ENCODE measurements at regions not wholly inside any gene's neighbourhood (a gene's known extent, or its start where the extent isn't known, plus 50 kb on each side); places are given as distances from the start of the nearest gene placed in this dataset.
"Not testable (repeated sequence)": the region's sequence is repeated elsewhere in the genome, so short reads cannot be mapped to it uniquely, and the experiment has no call there.

- no peak overlapping the region for H3K4me3 ChIP-seq (ENCODE audit: low read length)
- no peak for DNase-seq (ENCODE audit: low read depth)
- no peak for TF ChIP-seq CTCF (IDR thresholded peaks at IDR 0.05; ENCODE audit: insufficient read depth, low read depth, low read length, missing control alignments)
These were observed 2712.2 kb upstream of the PCDH20 start for GRCh38 chr13:64127856-64128255.

- no peak for TF ChIP-seq CTCF (IDR thresholded peaks at IDR 0.05; ENCODE audit: insufficient read depth, low read depth, low read length, missing control alignments)
These were observed 2711.5 kb upstream of the PCDH20 start for GRCh38 chr13:64127192-64127591.

GRCh38 chr13:64121023-64121709 lies 2705.5 kb upstream of the PCDH20 start:
- DNase-seq (ENCODE audit: low read depth); H3K4me3 ChIP-seq (ENCODE audit: low read length): not testable (repeated sequence)

More at GRCh38 chr13:64127192-64127591, 2711.5 kb upstream of the PCDH20 start:
- no peak for DNase-seq (ENCODE audit: low read depth)
- no peak overlapping the region for H3K4me3 ChIP-seq (ENCODE audit: low read length)

GRCh38 chr13:64099994-64100393 lies 2684.3 kb upstream of the PCDH20 start:
- TF ChIP-seq CTCF (IDR thresholded peaks at IDR 0.05; ENCODE audit: insufficient read depth, low read depth, low read length, missing control alignments): no peak
- DNase-seq (ENCODE audit: low read depth): no peak
- no peak overlapping the region for H3K4me3 ChIP-seq (ENCODE audit: low read length)

GRCh38 chr13:64090311-64090710 lies 2674.7 kb upstream of the PCDH20 start:
- no peak for TF ChIP-seq CTCF (IDR thresholded peaks at IDR 0.05; ENCODE audit: insufficient read depth, low read depth, low read length, missing control alignments)
- H3K4me3 ChIP-seq (ENCODE audit: low read length): no peak overlapping the region
- no peak for DNase-seq (ENCODE audit: low read depth)

GRCh38 chr13:64088491-64088890 lies 2672.8 kb upstream of the PCDH20 start:
- H3K4me3 ChIP-seq (ENCODE audit: low read length): no peak overlapping the region
- DNase-seq (ENCODE audit: low read depth): no peak
- TF ChIP-seq CTCF (IDR thresholded peaks at IDR 0.05; ENCODE audit: insufficient read depth, low read depth, low read length, missing control alignments): no peak

GRCh38 chr13:64087624-64088023 lies 2672.0 kb upstream of the PCDH20 start:
- H3K4me3 ChIP-seq (ENCODE audit: low read length): no peak overlapping the region
- no peak for TF ChIP-seq CTCF (IDR thresholded peaks at IDR 0.05; ENCODE audit: insufficient read depth, low read depth, low read length, missing control alignments)
- no peak for DNase-seq (ENCODE audit: low read depth)

Data from epithelial cell of esophagus (primary cell).